ENCODE measurements at regions not wholly inside any gene's neighbourhood (a gene's known extent, or its start where the extent isn't known, plus 50 kb on each side); places are given as distances from the start of the nearest gene placed in this dataset.

- Histone ChIP-seq H3K4me1 (ENCODE audit: control insufficient read depth in 5 of 5, insufficient read depth in 5 of 5, low read length in 5 of 5) (no peaks in the 10 kb centered on the region), H3K36me3 (ENCODE audit: control insufficient read depth in 5 of 5, insufficient read depth in 5 of 5, low read length in 5 of 5) (no peaks in the 10 kb centered on the region), H3K9me3 (ENCODE audit: control insufficient read depth in 5 of 5, low read length in 5 of 5) (no peaks in the 10 kb centered on the region), H3K4me3 (ENCODE audit: low read depth in 1 of 5, low read length in 5 of 5) (no peak overlapping the region), H3K9ac (ENCODE audit: low read length in 5 of 5) (no peak overlapping the region), H3K27ac (ENCODE audit: low read depth, low read length) (no peak overlapping the region), H3K27me3 (ENCODE audit: control insufficient read depth in 5 of 5, insufficient read depth in 4 of 5, low read length in 5 of 5) (no peaks in the 10 kb centered on the region)
Measured at GRCh38 chr18:53752781-53753367, 471.6 kb downstream of the MBD2 start.

GRCh38 chr18:53749766-53750165, 474.7 kb downstream of the MBD2 start:
- no peak overlapping the region for H3K9ac ChIP-seq (ENCODE audit: low read length in 5 of 5)
- no peaks in the 10 kb centered on the region for H3K4me1 ChIP-seq (ENCODE audit: control insufficient read depth in 5 of 5, insufficient read depth in 5 of 5, low read length in 5 of 5)
- no peaks in the 10 kb centered on the region for H3K9me3 ChIP-seq (ENCODE audit: control insufficient read depth in 5 of 5, low read length in 5 of 5)
- no peaks in the 10 kb centered on the region for H3K27me3 ChIP-seq (ENCODE audit: control insufficient read depth in 5 of 5, insufficient read depth in 4 of 5, low read length in 5 of 5)
- no peaks in the 10 kb centered on the region for H3K36me3 ChIP-seq (ENCODE audit: control insufficient read depth in 5 of 5, insufficient read depth in 5 of 5, low read length in 5 of 5)
- H3K27ac ChIP-seq (ENCODE audit: low read depth, low read length), result no peak overlapping the region
- H3K4me3 ChIP-seq (ENCODE audit: low read depth in 1 of 5, low read length in 5 of 5), result no peak overlapping the region

- H3K27ac ChIP-seq (ENCODE audit: low read depth, low read length), result no peak overlapping the region
- H3K27me3 ChIP-seq (ENCODE audit: control insufficient read depth in 5 of 5, insufficient read depth in 4 of 5, low read length in 5 of 5), result no peaks in the 10 kb centered on the region
- H3K36me3 ChIP-seq (ENCODE audit: control insufficient read depth in 5 of 5, insufficient read depth in 5 of 5, low read length in 5 of 5), result no peaks in the 10 kb centered on the region
- H3K4me3 ChIP-seq (ENCODE audit: low read depth in 1 of 5, low read length in 5 of 5), result no peak overlapping the region
- H3K9ac ChIP-seq (ENCODE audit: low read length in 5 of 5), result no peak overlapping the region
- no peaks in the 10 kb centered on the region for H3K9me3 ChIP-seq (ENCODE audit: control insufficient read depth in 5 of 5, low read length in 5 of 5)
- no peaks in the 10 kb centered on the region for H3K4me1 ChIP-seq (ENCODE audit: control insufficient read depth in 5 of 5, insufficient read depth in 5 of 5, low read length in 5 of 5)
Measured at GRCh38 chr18:53747663-53748160, 476.8 kb downstream of the MBD2 start.

GRCh38 chr18:53747210-53747609, 477.3 kb downstream of the MBD2 start:
- Histone ChIP-seq H3K4me1 (ENCODE audit: control insufficient read depth in 5 of 5, insufficient read depth in 5 of 5, low read length in 5 of 5) (no peaks in the 10 kb centered on the region), H3K27ac (ENCODE audit: low read depth, low read length) (no peak overlapping the region)

GRCh38 chr18:53745986-53746385, 478.5 kb downstream of the MBD2 start:
- Histone ChIP-seq H3K27me3 (ENCODE audit: control insufficient read depth in 5 of 5, insufficient read depth in 4 of 5, low read length in 5 of 5) (no peaks in the 10 kb centered on the region), H3K9me3 (ENCODE audit: control insufficient read depth in 5 of 5, low read length in 5 of 5) (no peaks in the 10 kb centered on the region), H3K36me3 (ENCODE audit: control insufficient read depth in 5 of 5, insufficient read depth in 5 of 5, low read length in 5 of 5) (no peaks in the 10 kb centered on the region), H3K4me1 (ENCODE audit: control insufficient read depth in 5 of 5, insufficient read depth in 5 of 5, low read length in 5 of 5) (no peaks in the 10 kb centered on the region), H3K4me3 (ENCODE audit: low read depth in 1 of 5, low read length in 5 of 5) (no peak overlapping the region), H3K9ac (ENCODE audit: low read length in 5 of 5) (no peak overlapping the region), H3K27ac (ENCODE audit: low read depth, low read length) (no peak overlapping the region)

More at GRCh38 chr18:53747210-53747609, 477.3 kb downstream of the MBD2 start:
- H3K9me3 ChIP-seq (ENCODE audit: control insufficient read depth in 5 of 5, low read length in 5 of 5), result no peaks in the 10 kb centered on the region
- no peaks in the 10 kb centered on the region for H3K27me3 ChIP-seq (ENCODE audit: control insufficient read depth in 5 of 5, insufficient read depth in 4 of 5, low read length in 5 of 5)
- no peak overlapping the region for H3K4me3 ChIP-seq (ENCODE audit: low read depth in 1 of 5, low read length in 5 of 5)
- no peak overlapping the region for H3K9ac ChIP-seq (ENCODE audit: low read length in 5 of 5)
- H3K36me3 ChIP-seq (ENCODE audit: control insufficient read depth in 5 of 5, insufficient read depth in 5 of 5, low read length in 5 of 5), result no peaks in the 10 kb centered on the region

- H3K36me3 ChIP-seq (ENCODE audit: control insufficient read depth in 5 of 5, insufficient read depth in 5 of 5, low read length in 5 of 5), result no peaks in the 10 kb centered on the region
- H3K9ac ChIP-seq (ENCODE audit: low read length in 5 of 5), result no peak overlapping the region
- no peaks in the 10 kb centered on the region for H3K9me3 ChIP-seq (ENCODE audit: control insufficient read depth in 5 of 5, low read length in 5 of 5)
- no peak overlapping the region for H3K27ac ChIP-seq (ENCODE audit: low read depth, low read length)
- no peaks in the 10 kb centered on the region for H3K27me3 ChIP-seq (ENCODE audit: control insufficient read depth in 5 of 5, insufficient read depth in 4 of 5, low read length in 5 of 5)
- H3K4me1 ChIP-seq (ENCODE audit: control insufficient read depth in 5 of 5, insufficient read depth in 5 of 5, low read length in 5 of 5), result no peaks in the 10 kb centered on the region
- no peak overlapping the region for H3K4me3 ChIP-seq (ENCODE audit: low read depth in 1 of 5, low read length in 5 of 5)
Measured at GRCh38 chr18:53745224-53745967, 479.1 kb downstream of the MBD2 start.

GRCh38 chr18:53739700-53740099, 484.8 kb downstream of the MBD2 start:
- Histone ChIP-seq H3K4me3 (ENCODE audit: low read depth in 1 of 5, low read length in 5 of 5) (no peak overlapping the region), H3K36me3 (ENCODE audit: control insufficient read depth in 5 of 5, insufficient read depth in 5 of 5, low read length in 5 of 5) (no peaks in the 10 kb centered on the region), H3K27ac (ENCODE audit: low read depth, low read length) (no peak overlapping the region), H3K9me3 (ENCODE audit: control insufficient read depth in 5 of 5, low read length in 5 of 5) (no peaks in the 10 kb centered on the region), H3K27me3 (ENCODE audit: control insufficient read depth in 5 of 5, insufficient read depth in 4 of 5, low read length in 5 of 5) (no peaks in the 10 kb centered on the region), H3K4me1 (ENCODE audit: control insufficient read depth in 5 of 5, insufficient read depth in 5 of 5, low read length in 5 of 5) (no peaks in the 10 kb centered on the region), H3K9ac (ENCODE audit: low read length in 5 of 5) (no peak overlapping the region)

- Histone ChIP-seq H3K27ac (ENCODE audit: low read depth, low read length) (no peak overlapping the region), H3K4me1 (ENCODE audit: control insufficient read depth in 5 of 5, insufficient read depth in 5 of 5, low read length in 5 of 5) (no peaks in the 10 kb centered on the region), H3K9ac (ENCODE audit: low read length in 5 of 5) (no peak overlapping the region), H3K27me3 (ENCODE audit: control insufficient read depth in 5 of 5, insufficient read depth in 4 of 5, low read length in 5 of 5) (no peaks in the 10 kb centered on the region), H3K4me3 (ENCODE audit: low read depth in 1 of 5, low read length in 5 of 5) (no peak overlapping the region), H3K9me3 (ENCODE audit: control insufficient read depth in 5 of 5, low read length in 5 of 5) (peaks cover 0 to 4% (median 0%) of the 10 kb centered on the region in 5 donors), H3K36me3 (ENCODE audit: control insufficient read depth in 5 of 5, insufficient read depth in 5 of 5, low read length in 5 of 5) (no peaks in the 10 kb centered on the region)
Measured at GRCh38 chr18:53735526-53735925, 488.9 kb downstream of the MBD2 start.

GRCh38 chr18:53715243-53715853, 509.1 kb downstream of the MBD2 start:
- no peak overlapping the region for H3K4me3 ChIP-seq (ENCODE audit: low read depth in 1 of 5, low read length in 5 of 5)
- no peak overlapping the region for H3K27ac ChIP-seq (ENCODE audit: low read depth, low read length)
- H3K36me3 ChIP-seq (ENCODE audit: control insufficient read depth in 5 of 5, insufficient read depth in 5 of 5, low read length in 5 of 5), result no peaks in the 10 kb centered on the region
- no peaks in the 10 kb centered on the region for H3K4me1 ChIP-seq (ENCODE audit: control insufficient read depth in 5 of 5, insufficient read depth in 5 of 5, low read length in 5 of 5)
- H3K27me3 ChIP-seq (ENCODE audit: control insufficient read depth in 5 of 5, insufficient read depth in 4 of 5, low read length in 5 of 5), result no peaks in the 10 kb centered on the region
- H3K9ac ChIP-seq (ENCODE audit: low read length in 5 of 5), result no peak overlapping the region
- H3K9me3 ChIP-seq (ENCODE audit: control insufficient read depth in 5 of 5, low read length in 5 of 5), result peaks cover 0 to 4% (median 0%) of the 10 kb centered on the region in 5 donors

- no peaks in the 10 kb centered on the region for H3K27me3 ChIP-seq (ENCODE audit: control insufficient read depth in 5 of 5, insufficient read depth in 4 of 5, low read length in 5 of 5)
- no peak overlapping the region for H3K9ac ChIP-seq (ENCODE audit: low read length in 5 of 5)
- H3K9me3 ChIP-seq (ENCODE audit: control insufficient read depth in 5 of 5, low read length in 5 of 5), result peaks cover 2 to 11% (median 4%) of the 10 kb centered on the region in 5 donors
Measured at GRCh38 chr18:53710080-53710479, 514.4 kb downstream of the MBD2 start.

More at GRCh38 chr18:53710080-53710479, 514.4 kb downstream of the MBD2 start:
- H3K4me3 ChIP-seq (ENCODE audit: low read depth in 1 of 5, low read length in 5 of 5), result no peak overlapping the region
- no peaks in the 10 kb centered on the region for H3K4me1 ChIP-seq (ENCODE audit: control insufficient read depth in 5 of 5, insufficient read depth in 5 of 5, low read length in 5 of 5)
- H3K36me3 ChIP-seq (ENCODE audit: control insufficient read depth in 5 of 5, insufficient read depth in 5 of 5, low read length in 5 of 5), result no peaks in the 10 kb centered on the region
- no peak overlapping the region for H3K27ac ChIP-seq (ENCODE audit: low read depth, low read length)
